Activated CD4-positive, alpha-beta T cell treated with anti-CD3 and anti-CD28 coated beads, Interleukin-10, Interleukin-2, amounts not matched to agents 100 ng/mL and 50 ng/mL, durations not matched to agents 16 hours and 8 hours (primary cell): ENCODE measurements at regions not wholly inside any gene's neighbourhood (a gene's known extent, or its start where the extent isn't known, plus 50 kb on each side); places are given as distances from the start of the nearest gene placed in this dataset.
A peak's percentile ranks its signal among the peaks of the same experiment; 100 is the strongest.
"Not testable (repeated sequence)": the region's sequence is repeated elsewhere in the genome, so short reads cannot be mapped to it uniquely, and the experiment has no call there.

Experiments used
- DNase-seq: peaks from one replicate; pipeline ENCODE4 v3.0.0-alpha.2; 2020

- DNase-seq, result peak; percentile 10
Observed at GRCh38 chr10:105763611-105764010, 1122.5 kb downstream of the SORCS3 start.

GRCh38 chr10:105761576-105762260, 1120.6 kb downstream of the SORCS3 start:
- DNase-seq, result no peak

DNA sequence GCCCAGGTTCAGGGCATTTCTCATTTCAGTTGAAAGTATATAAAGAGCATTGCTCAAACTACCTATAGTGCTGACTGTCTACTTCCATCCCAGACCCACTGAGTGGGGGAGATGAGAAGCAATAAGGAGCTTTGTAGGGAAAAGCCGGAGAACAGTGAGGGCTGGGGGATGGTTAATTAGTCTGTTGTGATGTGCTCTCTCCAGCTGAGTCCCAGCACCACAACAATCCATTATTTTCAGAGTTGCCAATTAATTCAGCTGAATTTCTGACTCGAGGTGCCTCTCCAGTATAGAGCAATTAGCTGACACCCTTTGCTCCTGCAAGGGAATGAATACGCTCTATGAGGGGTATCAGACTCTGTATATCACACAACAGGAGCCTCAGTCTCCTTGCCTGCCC, 1118.6 kb downstream of the SORCS3 start:
- no peak for DNase-seq

GRCh38 chr10:105758209-105758998, 1117.3 kb downstream of the SORCS3 start:
- no peak for DNase-seq

DNA sequence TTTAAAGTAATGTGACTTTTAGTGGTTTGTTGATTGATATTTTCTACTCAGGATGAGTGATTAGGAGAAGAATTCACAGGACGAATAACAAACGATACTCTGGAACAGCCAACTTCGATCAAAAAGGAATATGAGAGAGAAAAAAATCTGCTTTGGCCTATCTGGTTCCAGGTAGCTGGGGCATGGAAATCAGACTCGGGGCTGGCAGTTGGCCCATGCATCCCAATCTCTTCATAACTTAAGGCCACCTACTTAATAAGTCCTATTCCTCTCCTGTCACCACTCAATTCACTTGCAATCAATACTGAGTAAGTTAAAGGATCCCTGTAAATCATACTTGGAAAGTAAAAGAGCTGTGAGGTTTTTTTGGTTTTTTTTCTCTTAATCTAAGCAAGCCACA, 1116.2 kb downstream of the SORCS3 start:
- DNase-seq, result no peak

DNA sequence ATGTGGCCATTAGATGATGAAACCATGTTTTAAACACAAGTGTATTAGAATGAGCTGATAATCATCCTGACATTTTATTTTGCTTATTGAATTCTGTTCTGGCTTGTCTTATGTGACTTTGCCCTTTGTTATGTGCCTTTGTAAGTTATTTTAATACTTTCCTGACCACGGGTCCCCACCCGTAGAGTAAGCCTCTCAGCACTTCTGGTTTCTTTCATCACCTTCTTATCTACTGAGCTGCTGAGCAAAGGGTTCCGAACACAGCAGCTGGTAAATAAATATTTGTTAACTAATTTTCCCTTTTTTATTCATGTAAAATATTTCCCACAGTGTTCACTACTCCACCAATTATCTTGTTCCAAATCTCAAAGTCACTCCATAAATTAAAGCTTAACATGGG, 1115.3 kb downstream of the SORCS3 start:
- no peak for DNase-seq

DNA sequence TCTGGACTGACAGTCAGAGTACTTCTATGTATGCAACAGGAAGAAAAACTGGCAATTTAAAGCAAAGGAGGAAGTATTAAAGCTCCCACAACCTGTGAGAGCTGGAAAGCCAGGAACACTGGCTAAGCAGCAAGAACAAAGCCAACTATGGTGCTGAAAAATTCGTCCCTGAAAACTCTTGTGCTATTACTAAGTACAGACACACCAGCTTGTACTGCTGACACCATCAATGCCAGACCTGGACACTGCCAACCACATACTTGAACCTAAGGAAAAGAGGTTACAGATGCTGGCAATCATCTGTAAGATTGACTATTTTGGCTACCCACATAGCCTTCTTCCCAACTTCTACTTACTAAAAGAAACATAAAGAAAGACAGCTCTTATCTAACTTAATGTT, 1110.6 kb downstream of the SORCS3 start:
- no peak for DNase-seq

GRCh38 chr10:105745596-105746148, 1104.6 kb downstream of the SORCS3 start:
- DNase-seq, result no peak

DNA sequence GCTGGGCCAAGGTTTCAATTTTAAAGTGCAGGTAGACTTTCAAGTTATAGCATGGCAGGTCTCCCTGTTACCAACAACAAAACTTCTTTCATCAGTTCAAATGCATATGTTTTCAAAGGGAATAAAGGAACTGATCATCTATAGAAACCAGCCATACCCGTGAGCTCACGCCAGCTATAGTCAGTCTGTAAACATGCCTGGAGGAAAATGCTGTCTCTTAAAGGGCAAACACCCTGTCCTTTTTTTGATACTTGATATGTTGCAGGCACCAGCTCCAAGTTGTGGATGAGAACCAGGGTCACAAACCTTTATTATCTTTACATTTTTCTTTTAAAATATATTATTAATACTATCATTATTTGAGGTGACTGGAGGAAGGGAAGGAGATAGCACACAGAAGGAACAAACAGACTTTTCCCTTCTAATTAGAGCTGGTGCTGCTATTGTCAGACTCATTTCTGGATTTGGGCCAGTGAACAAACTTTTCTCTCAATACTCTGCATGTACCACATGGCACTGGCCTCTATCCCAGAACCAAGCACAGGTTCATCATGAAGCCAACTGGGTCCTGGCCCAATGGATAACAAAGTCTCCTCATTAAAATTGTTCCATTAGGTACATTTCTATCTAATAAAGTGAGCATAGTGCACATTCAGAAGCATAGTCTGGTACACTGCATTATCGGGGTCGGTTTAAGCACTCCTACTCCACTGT, 1102.4 kb downstream of the SORCS3 start:
- no peak for DNase-seq

DNA sequence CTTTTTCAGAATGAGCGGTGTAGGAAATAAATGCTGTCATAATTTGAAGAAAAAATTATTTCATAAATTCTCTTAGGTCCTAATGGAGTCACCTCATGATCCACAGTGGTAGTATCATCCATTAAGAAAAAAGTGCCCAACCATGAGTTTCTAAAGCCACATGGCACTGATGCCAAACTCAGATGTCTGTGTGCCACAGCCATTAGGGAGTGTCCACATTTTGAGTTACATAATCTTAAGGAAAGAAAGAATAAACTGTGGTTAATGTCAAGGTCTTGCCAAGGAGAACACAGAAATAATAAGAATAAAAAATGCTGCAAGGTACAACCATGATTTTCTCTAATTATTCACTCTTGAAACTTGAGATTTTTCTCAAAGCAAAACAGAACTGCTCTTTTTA, 1101.8 kb downstream of the SORCS3 start:
- DNase-seq, result no peak

- no peak for DNase-seq
Observed at GRCh38 chr10:105742184-105742583, 1101.1 kb downstream of the SORCS3 start.

- no peak for DNase-seq
Observed at GRCh38 chr10:105734479-105734878, 1093.4 kb downstream of the SORCS3 start.

DNA sequence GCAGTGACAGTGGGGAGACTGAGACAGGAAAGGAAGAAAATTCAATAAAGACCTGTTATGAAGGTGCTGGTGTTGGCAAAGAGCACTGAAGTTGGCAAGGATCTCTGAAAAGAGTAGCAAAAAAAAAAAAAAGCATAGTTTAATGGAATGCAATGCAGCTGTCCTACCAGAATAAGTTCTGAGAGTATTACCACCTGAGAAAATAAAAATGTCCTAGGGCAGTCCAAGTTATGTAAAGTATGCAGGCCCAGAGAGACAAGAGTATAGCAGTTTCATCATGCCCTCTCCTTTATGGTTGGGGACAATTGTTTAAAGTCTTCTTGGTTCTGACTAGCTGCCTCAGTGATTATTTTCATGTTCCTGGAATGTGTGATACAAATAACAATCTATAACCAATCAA, 1092.8 kb downstream of the SORCS3 start:
- no peak for DNase-seq

DNA sequence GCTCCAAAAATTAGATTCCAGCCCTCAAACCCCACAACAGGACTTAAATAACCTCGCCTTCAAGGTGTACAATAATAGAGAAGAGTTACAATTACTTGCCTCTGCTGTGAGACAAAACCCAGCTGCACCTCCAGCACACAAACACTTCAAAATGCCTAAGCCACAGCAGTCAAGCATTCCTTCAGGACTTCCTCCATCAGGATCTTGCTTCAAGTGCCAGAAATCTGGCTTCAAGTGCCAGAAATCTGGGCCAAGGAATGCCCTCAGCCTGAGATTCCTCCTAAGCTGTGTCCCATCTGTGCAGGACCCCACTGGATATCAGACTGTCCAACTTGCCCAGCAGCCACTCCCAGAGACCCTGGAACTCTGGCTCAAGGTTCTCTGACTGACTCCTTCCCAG, 1088.3 kb downstream of the SORCS3 start:
- DNase-seq, result no peak

GRCh38 chr10:105727586-105727985, 1086.5 kb downstream of the SORCS3 start:
- DNase-seq, result not testable (repeated sequence)

DNA sequence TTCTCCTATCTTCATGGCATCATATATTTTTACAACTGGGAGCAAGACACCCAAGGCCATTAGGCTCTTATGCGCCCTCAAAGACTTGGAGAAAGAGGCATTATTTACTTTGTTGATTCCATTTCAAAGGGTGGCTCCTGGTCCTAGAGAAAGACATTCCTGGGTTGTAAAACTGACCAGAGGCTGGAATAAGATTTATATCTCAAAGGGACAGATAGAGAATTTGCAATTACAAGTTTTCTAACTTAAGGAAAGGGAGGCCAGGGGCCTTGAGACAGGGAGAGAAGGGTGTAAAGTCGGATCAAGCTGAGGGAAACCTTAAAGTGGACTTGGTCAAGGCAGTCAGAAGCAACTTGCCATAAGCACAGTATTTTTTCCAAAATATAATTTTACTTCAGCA, 1086.0 kb downstream of the SORCS3 start:
- no peak for DNase-seq

GRCh38 chr10:105726149-105726548, 1085.1 kb downstream of the SORCS3 start:
- no peak for DNase-seq

DNA sequence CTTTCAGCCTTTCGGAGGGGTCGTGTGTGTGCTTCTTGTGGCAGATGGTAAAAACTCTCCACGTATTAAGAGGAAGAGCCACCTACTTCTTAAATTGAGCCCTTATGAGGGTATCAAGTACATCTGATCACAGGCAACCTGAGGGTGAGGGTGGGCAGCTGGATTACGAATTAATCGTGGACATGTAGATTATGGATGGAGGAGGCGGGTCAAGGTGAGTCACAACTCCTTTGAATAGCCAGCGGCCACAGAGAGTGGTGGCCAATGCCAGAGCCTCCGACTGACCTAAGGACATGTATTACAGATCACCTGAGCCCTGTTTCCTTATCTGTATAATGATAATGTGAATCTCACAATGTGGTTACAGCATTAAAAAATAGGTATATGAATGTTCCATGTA, 1083.9 kb downstream of the SORCS3 start:
- no peak for DNase-seq

DNA sequence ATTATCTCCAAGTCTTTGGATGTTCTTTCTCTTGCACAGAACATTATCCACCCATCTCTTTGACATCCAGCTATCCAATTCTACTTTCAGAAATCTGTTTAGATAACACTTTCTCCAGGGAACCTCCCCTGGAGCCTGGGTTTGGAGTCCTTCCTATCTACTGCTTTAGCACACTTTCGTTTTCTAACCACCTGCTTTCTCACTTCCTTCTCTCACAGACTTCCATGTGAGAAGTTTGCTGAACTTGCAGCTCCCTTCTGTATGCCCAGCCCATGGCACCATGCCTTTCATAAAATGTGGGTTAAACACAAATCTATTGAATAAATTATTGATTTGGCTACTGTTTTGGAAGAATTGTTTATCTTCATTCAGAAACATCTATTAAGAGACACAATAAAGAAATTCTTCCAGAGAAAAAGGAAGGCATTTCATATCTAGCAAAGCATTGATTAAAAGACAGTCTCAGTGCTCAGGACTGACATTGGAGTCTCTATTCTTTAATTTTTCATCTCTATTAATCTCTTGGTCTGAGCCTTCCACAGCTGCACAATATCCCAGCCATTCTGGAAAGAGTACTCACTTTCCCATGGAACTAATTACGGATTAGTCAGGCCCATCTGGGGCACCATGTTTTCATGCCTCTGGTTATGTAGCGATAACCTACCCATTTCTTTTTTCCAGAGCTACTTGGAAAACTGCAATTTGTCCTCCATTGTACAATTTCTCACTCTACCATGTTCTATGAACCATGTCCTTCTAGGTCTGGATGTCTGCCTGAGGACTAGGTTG, 1077.3 kb downstream of the SORCS3 start:
- DNase-seq, result no peak

- DNase-seq, result no peak
Observed at GRCh38 chr10:105714728-105715127, 1073.6 kb downstream of the SORCS3 start.

- DNase-seq, result no peak
Observed at GRCh38 chr10:105707603-105708002, 1066.5 kb downstream of the SORCS3 start.

DNA sequence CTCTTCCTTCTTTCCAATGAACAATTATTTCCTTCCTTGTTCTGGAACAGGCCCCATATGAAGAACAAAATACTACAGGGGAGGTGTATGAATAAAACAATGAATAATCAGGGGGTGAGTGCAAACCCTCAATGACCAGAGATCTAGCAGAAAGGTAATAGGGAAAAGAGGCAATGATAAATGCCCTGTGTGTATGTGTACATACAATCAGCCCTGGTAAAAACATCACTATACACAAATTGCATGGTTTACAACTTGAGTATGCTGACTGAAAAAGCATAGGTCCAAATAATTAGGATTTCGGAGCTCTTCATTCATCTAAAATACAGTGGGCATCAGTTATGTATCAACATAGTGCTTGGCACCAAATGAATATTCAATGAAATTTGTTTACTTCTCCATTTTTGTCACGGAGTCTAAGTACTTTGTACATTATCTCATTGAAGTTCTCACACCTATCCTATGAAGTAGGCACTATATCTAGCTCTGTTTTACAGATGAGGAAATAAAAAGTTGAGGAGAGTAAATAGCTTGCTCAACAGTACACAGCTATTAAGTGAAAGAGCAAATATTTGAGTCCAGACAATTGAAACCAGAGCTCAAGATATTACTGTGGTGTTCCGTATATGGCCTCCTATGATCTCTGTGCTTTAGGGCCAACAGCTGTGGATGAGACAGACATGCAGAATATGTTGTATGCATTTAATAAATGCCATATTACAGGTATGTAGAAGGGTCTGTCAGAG, 1065.4 kb downstream of the SORCS3 start:
- no peak for DNase-seq
